ENCODE measurements at regions not wholly inside any gene's neighbourhood (a gene's known extent, or its start where the extent isn't known, plus 50 kb on each side); places are given as distances from the start of the nearest gene placed in this dataset.

DNA sequence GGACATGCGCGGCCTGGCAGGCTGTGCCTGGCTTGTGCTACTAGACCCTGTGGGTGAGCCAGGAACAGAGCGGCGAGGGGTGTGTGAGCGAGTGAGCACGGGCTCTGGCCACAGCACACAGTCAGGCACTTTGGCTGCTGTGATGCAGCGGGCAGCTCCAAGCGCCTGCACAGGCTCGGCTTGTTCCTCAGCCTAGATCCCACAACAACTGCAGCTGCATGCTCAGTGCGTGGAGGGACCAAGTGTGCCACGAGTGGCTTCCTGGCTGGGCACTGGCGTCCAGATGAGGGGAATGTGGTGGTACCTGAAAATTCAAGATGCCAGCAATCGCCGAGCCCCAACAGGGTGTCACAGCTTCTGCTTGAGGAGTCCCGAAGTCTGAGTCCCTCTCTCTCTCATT, 1056.6 kb downstream of the RAPGEF2 start:
- Histone ChIP-seq H3K4me1 (ENCODE audit: insufficient read depth, low read length) (no peaks in the 10 kb centered on the region), H2AFZ (ENCODE audit: low read length) (no peak overlapping the region), H3K9me3 (ENCODE audit: low read length) (peaks cover 11% of the 10 kb centered on the region), H3K36me3 (replicated peaks in 1 of 2; ENCODE audit: control insufficient read depth in 1 of 2, insufficient read depth in 2 of 2, low read length in 2 of 2) (no peaks in the 10 kb centered on the region), H3K4me2 (ENCODE audit: low read depth, low read length) (no peak overlapping the region), H3K27ac (ENCODE audit: extremely low read length, insufficient read depth, low read length) (no peak overlapping the region), H3K79me2 (ENCODE audit: insufficient read depth, low read length) (no peaks in the 10 kb centered on the region), H3K9ac (ENCODE audit: insufficient read depth, low read depth, low read length) (no peak overlapping the region), H4K20me1 (ENCODE audit: insufficient read depth, low read length) (no peaks in the 10 kb centered on the region), H3K27me3 (ENCODE audit: control insufficient read depth in 1 of 2, insufficient read depth in 2 of 2, low read length in 2 of 2) (no peaks in the 10 kb centered on the region), H3K4me3 (replicated peaks in 1 of 3; ENCODE audit: insufficient read depth in 1 of 3, low read depth in 2 of 3, low read length in 3 of 3) (no peak overlapping the region)
- intact Hi-C loops (cut with micrococcal nuclease; ENCODE audit: unreplicated experiment) (no loop called here), in situ Hi-C loops (cut with HindIII; ENCODE audit: extremely low pct_ligation_motif_present, low pct_unique_long_range_greater_than_20kb) (no loop called here)
- ChIA-PET POLR2A (no interaction called here), CTCF (ENCODE audit: low intra/inter-chr PET ratio, low total read pairs) (no interaction called here)
- ATAC-seq (no peak), DNase-seq (ENCODE audit: low spot score) (no peak), FAIRE-seq (no peak)
- no peak for TF ChIP-seq SMAD1 (CRISPR knock-in tag; IDR thresholded peaks at IDR 0.05; ENCODE audit: borderline replicate concordance, low read depth)
- TF ChIP-seq HOXA9 (CRISPR knock-in tag; IDR thresholded peaks at IDR 0.05; ENCODE audit: borderline replicate concordance), result no peak
- TF ChIP-seq ZNF619 (CRISPR knock-in tag; IDR thresholded peaks at IDR 0.05), result no peak
- no peak for TF ChIP-seq ZNF337 (CRISPR knock-in tag; IDR thresholded peaks at IDR 0.05; ENCODE audit: borderline replicate concordance, low read depth)
- WGBS (ENCODE audit: low lambda C conversion rate), result 57% methylated on average over 1 of the region's 15 CpGs
- no TSS peak for BruUV-seq (replicated peaks)

DNA sequence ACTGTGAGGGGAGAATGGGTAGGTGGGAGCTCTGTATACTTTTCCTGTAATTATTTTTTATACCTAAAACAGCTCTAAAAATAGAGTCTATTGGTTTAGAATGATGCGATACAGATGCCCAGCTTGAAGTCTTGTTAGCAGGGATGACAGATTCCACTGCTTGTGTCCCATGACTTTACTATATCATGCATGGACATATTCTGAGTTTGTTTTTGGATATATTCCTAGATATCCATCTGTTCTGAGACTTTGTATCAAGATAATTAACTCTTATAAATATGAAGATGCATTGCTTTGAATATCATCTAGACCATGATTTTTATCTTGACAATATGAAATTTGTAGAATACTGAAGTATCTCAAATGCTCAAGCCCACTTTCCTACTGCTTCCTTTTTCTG, 1058.1 kb downstream of the RAPGEF2 start:
- Histone ChIP-seq H3K36me3 (replicated peaks in 1 of 2; ENCODE audit: control insufficient read depth in 1 of 2, insufficient read depth in 2 of 2, low read length in 2 of 2) (no peaks in the 10 kb centered on the region), H3K27me3 (ENCODE audit: control insufficient read depth in 1 of 2, insufficient read depth in 2 of 2, low read length in 2 of 2) (no peaks in the 10 kb centered on the region; a peak in 1 of 5 replicates), H3K9ac (ENCODE audit: insufficient read depth, low read depth, low read length) (no peak overlapping the region), H3K79me2 (ENCODE audit: insufficient read depth, low read length) (no peaks in the 10 kb centered on the region), H3K27ac (ENCODE audit: extremely low read length, insufficient read depth, low read length) (no peak overlapping the region), H4K20me1 (ENCODE audit: insufficient read depth, low read length) (no peaks in the 10 kb centered on the region), H2AFZ (ENCODE audit: low read length) (no peak overlapping the region), H3K4me1 (ENCODE audit: insufficient read depth, low read length) (no peaks in the 10 kb centered on the region), H3K9me3 (ENCODE audit: low read length) (peaks cover 11% of the 10 kb centered on the region), H3K4me3 (replicated peaks in 1 of 3; ENCODE audit: insufficient read depth in 1 of 3, low read depth in 2 of 3, low read length in 3 of 3) (no peak overlapping the region), H3K4me2 (ENCODE audit: low read depth, low read length) (no peak overlapping the region)
- no TSS peak for BruUV-seq (replicated peaks)
- POLR2A ChIA-PET, result no interaction called here
- ATAC-seq (no peak), DNase-seq (ENCODE audit: low spot score) (no peak), FAIRE-seq (no peak)
- WGBS (ENCODE audit: low lambda C conversion rate), result 0% methylated on average over 1 of the region's 1 CpG
- intact Hi-C loops (cut with micrococcal nuclease; ENCODE audit: unreplicated experiment), result no loop called here
- CTCF ChIA-PET (ENCODE audit: low intra/inter-chr PET ratio, low total read pairs), result no interaction called here
- in situ Hi-C loops (cut with HindIII; ENCODE audit: extremely low pct_ligation_motif_present, low pct_unique_long_range_greater_than_20kb), result no loop called here
- no peak for TF ChIP-seq ZNF143 (CRISPR knock-in tag; IDR thresholded peaks at IDR 0.05)
- TF ChIP-seq, protein P1, sequence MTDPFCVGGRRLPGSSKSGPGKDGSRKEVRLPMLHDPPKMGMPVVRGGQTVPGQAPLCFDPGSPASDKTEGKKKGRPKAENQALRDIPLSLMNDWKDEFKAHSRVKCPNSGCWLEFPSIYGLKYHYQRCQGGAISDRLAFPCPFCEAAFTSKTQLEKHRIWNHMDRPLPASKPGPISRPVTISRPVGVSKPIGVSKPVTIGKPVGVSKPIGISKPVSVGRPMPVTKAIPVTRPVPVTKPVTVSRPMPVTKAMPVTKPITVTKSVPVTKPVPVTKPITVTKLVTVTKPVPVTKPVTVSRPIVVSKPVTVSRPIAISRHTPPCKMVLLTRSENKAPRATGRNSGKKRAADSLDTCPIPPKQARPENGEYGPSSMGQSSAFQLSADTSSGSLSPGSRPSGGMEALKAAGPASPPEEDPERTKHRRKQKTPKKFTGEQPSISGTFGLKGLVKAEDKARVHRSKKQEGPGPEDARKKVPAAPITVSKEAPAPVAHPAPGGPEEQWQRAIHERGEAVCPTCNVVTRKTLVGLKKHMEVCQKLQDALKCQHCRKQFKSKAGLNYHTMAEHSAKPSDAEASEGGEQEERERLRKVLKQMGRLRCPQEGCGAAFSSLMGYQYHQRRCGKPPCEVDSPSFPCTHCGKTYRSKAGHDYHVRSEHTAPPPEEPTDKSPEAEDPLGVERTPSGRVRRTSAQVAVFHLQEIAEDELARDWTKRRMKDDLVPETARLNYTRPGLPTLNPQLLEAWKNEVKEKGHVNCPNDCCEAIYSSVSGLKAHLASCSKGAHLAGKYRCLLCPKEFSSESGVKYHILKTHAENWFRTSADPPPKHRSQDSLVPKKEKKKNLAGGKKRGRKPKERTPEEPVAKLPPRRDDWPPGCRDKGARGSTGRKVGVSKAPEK (CRISPR knock-in tag; IDR thresholded peaks at IDR 0.05; ENCODE audit: borderline replicate concordance), result no peak
- no peak for TF ChIP-seq ZFP36 (IDR thresholded peaks at IDR 0.05; ENCODE audit: borderline replicate concordance, low read depth, low read length, partially characterized antibody)
- TF ChIP-seq HMGA1 (CRISPR knock-in tag; conservative IDR thresholded peaks at IDR 0.05), result no peak
- TF ChIP-seq HNF1B (CRISPR knock-in tag; IDR thresholded peaks at IDR 0.05), result no peak
- TF ChIP-seq, protein P2, sequence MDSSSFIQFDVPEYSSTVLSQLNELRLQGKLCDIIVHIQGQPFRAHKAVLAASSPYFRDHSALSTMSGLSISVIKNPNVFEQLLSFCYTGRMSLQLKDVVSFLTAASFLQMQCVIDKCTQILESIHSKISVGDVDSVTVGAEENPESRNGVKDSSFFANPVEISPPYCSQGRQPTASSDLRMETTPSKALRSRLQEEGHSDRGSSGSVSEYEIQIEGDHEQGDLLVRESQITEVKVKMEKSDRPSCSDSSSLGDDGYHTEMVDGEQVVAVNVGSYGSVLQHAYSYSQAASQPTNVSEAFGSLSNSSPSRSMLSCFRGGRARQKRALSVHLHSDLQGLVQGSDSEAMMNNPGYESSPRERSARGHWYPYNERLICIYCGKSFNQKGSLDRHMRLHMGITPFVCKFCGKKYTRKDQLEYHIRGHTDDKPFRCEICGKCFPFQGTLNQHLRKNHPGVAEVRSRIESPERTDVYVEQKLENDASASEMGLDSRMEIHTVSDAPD (CRISPR knock-in tag; IDR thresholded peaks at IDR 0.05), result no peak
- TF ChIP-seq HNRNPH1 (optimal IDR thresholded peaks at IDR 0.05; ENCODE audit: low read depth, low read length), result no peak
- no peak for TF ChIP-seq TSC22D2 (CRISPR knock-in tag; IDR thresholded peaks at IDR 0.05; ENCODE audit: borderline replicate concordance)
- no peak for TF ChIP-seq ZFP41 (CRISPR knock-in tag; IDR thresholded peaks at IDR 0.05; ENCODE audit: borderline replicate concordance)
- no peak for TF ChIP-seq MAF1 (CRISPR knock-in tag; IDR thresholded peaks at IDR 0.05; ENCODE audit: borderline replicate concordance)
